Trophoblast cell (in vitro differentiated cells and primary cell): ENCODE measurements at regions not wholly inside any gene's neighbourhood (a gene's known extent, or its start where the extent isn't known, plus 50 kb on each side); places are given as distances from the start of the nearest gene placed in this dataset.

ENCODE experiments used
- DNase-seq, 2 donors: peaks; one replicate each; pipeline ENCODE4 v3.0.0-alpha.2; 2016
- H2AFZ ChIP-seq: 2 replicates; pipeline ENCODE4 v1.6.1; 2013; ENCODE audit warnings: low read length, moderate library complexity, mild to moderate bottlenecking; ENCODE audit not compliant: insufficient read depth, poor library complexity
- H2AK5ac ChIP-seq: 2 replicates; pipeline ENCODE4 v1.6.1; 2013; ENCODE audit warnings: mild to moderate bottlenecking, low read length
- H2BK120ac ChIP-seq: 2 replicates; pipeline ENCODE4 v1.6.1; 2013; ENCODE audit warnings: low read length, mild to moderate bottlenecking, moderate library complexity; ENCODE audit not compliant: insufficient read depth, poor library complexity
- H2BK12ac ChIP-seq: 2 replicates; pipeline ENCODE4 v1.6.1; 2013; ENCODE audit warnings: mild to moderate bottlenecking, low read length, moderate library complexity
- H2BK5ac ChIP-seq: 2 replicates; pipeline ENCODE4 v1.6.1; 2013; ENCODE audit warnings: low read length, low read depth, moderate library complexity, mild to moderate bottlenecking; ENCODE audit not compliant: poor library complexity
- H3K14ac ChIP-seq: 2 replicates; pipeline ENCODE4 v1.6.1; 2013; ENCODE audit warnings: mild to moderate bottlenecking, low read length
- H3K18ac ChIP-seq: 2 replicates; pipeline ENCODE4 v1.6.1; 2013; ENCODE audit warnings: mild to moderate bottlenecking, low read length
- H3K23ac ChIP-seq: 2 replicates; pipeline ENCODE4 v1.6.1; 2013; ENCODE audit warnings: low read length
- H3K27ac ChIP-seq: 2 replicates; pipeline ENCODE4 v1.5.1; 2013; ENCODE audit warnings: low read depth, mild to moderate bottlenecking, inconsistent platforms, low read length, moderate library complexity
- H3K27me3 ChIP-seq: 2 replicates; pipeline ENCODE4 v1.6.1; 2013; ENCODE audit warnings: inconsistent platforms, mild to moderate bottlenecking, low read length, moderate library complexity; ENCODE audit not compliant: insufficient read depth
- H3K36me3 ChIP-seq, 2 experiments: 1 replicate in 1 of 2; 2 replicates in 1 of 2; pipeline ENCODE4 v1.6.1; 2013; ENCODE audit warnings: low read length in 2 of 2, mild to moderate bottlenecking in 2 of 2, moderate library complexity in 1 of 2; ENCODE audit not compliant: insufficient read depth in 2 of 2, control insufficient read depth in 1 of 2
- H3K4ac ChIP-seq: 2 replicates; pipeline ENCODE4 v1.6.1; 2013; ENCODE audit warnings: low read depth, mild to moderate bottlenecking, low read length, moderate library complexity
- H3K4me1 ChIP-seq, 2 experiments: 1 replicate in 1 of 2; 2 replicates in 1 of 2; pipeline ENCODE4 v1.6.1; 2013; ENCODE audit warnings: low read length in 2 of 2, mild to moderate bottlenecking in 2 of 2, moderate library complexity in 1 of 2; ENCODE audit not compliant: insufficient read depth in 2 of 2, control insufficient read depth in 1 of 2
- H3K4me2 ChIP-seq: 2 replicates; pipeline ENCODE4 v1.6.1; 2013; ENCODE audit warnings: inconsistent platforms, mild to moderate bottlenecking, low read length, moderate library complexity
- H3K4me3 ChIP-seq: 2 replicates; pipeline ENCODE4 v1.5.1; 2013; ENCODE audit warnings: mild to moderate bottlenecking, low read depth, low read length, inconsistent platforms
- H3K79me1 ChIP-seq: one replicate; pipeline ENCODE4 v1.6.1; 2013; ENCODE audit warnings: low read length
- H3K79me2 ChIP-seq: 2 replicates; pipeline ENCODE4 v1.6.1; 2013; ENCODE audit warnings: low read length, mild to moderate bottlenecking; ENCODE audit not compliant: control insufficient read depth, insufficient read depth, poor library complexity
- H3K9ac ChIP-seq: 2 replicates; pipeline ENCODE4 v1.6.1; 2013; ENCODE audit warnings: mild to moderate bottlenecking, low read length
- H3K9me3 ChIP-seq: 2 replicates; pipeline ENCODE4 v1.6.1; 2013; ENCODE audit warnings: low read depth, mild to moderate bottlenecking, control low read depth, inconsistent platforms, low read length; ENCODE audit not compliant: insufficient read depth
- H4K12ac ChIP-seq: 2 replicates; pipeline ENCODE4 v1.6.1; 2013; ENCODE audit warnings: low read depth, mild to moderate bottlenecking, low read length, moderate library complexity
- H4K8ac ChIP-seq: 2 replicates; pipeline ENCODE4 v1.6.1; 2013; ENCODE audit warnings: low read depth, mild to moderate bottlenecking, low read length, moderate library complexity
- H4K91ac ChIP-seq: one replicate; pipeline ENCODE4 v1.6.1; 2013; ENCODE audit warnings: low read depth, mild to moderate bottlenecking, low read length, moderate library complexity
- WGBS: extraction: QIAGEN DNeasy Blood & Tissue Kit; methylation state at CpG from one replicate; pipeline ENCODE4 v1.1.7; 2013; ENCODE audit warnings: missing lambda C conversion rate; ENCODE audit not compliant: insufficient read length, insufficient coverage; ENCODE audit errors: extremely low coverage; 5-methylcytosine and 5-hydroxymethylcytosine counted together

- Histone ChIP-seq H3K27me3 (no peaks in the 10 kb centered on the region), H3K79me2 (no peaks in the 10 kb centered on the region), H4K12ac (no peak overlapping the region), H2BK5ac (no peak overlapping the region), H3K79me1 (no peaks in the 10 kb centered on the region), H3K14ac (no peak overlapping the region), H3K4me3 (no peak overlapping the region), H2BK12ac (no peak overlapping the region), H3K27ac (no peak overlapping the region), H2AK5ac (no peak overlapping the region), H4K91ac (no peak overlapping the region), H4K8ac (no peak overlapping the region), H3K4me1 (no peaks in the 10 kb centered on the region), H3K23ac (no peak overlapping the region), H3K9me3 (no peaks in the 10 kb centered on the region), H3K4me2 (no peak overlapping the region), H3K4ac (no peak overlapping the region), H3K9ac (no peak overlapping the region), H2AFZ (no peak overlapping the region), H3K18ac (no peak overlapping the region), H2BK120ac (no peak overlapping the region), H3K36me3 (no peaks in the 10 kb centered on the region)
- DNase-seq, result no peak
- no CpG with 5 or more reads among the region's 4 CpGs for WGBS
Measured at GRCh38 chr5:155697236-155697635, 629.7 kb upstream of the SGCD start.

- Histone ChIP-seq H3K18ac (no peak overlapping the region), H3K14ac (no peak overlapping the region), H3K23ac (no peak overlapping the region), H3K9ac (no peak overlapping the region), H3K4me2 (no peak overlapping the region), H3K9me3 (no peaks in the 10 kb centered on the region), H2AK5ac (no peak overlapping the region), H4K12ac (no peak overlapping the region), H3K27me3 (no peaks in the 10 kb centered on the region), H2BK5ac (no peak overlapping the region), H2BK12ac (no peak overlapping the region), H3K4me1 (no peaks in the 10 kb centered on the region), H3K4me3 (no peak overlapping the region), H3K27ac (no peak overlapping the region), H3K79me2 (no peaks in the 10 kb centered on the region), H3K4ac (no peak overlapping the region), H2AFZ (no peak overlapping the region), H4K91ac (no peak overlapping the region), H3K79me1 (no peaks in the 10 kb centered on the region), H4K8ac (no peak overlapping the region), H3K36me3 (no peaks in the 10 kb centered on the region), H2BK120ac (no peak overlapping the region)
- no CpG with 5 or more reads among the region's 1 CpG for WGBS
- no peak for DNase-seq
Measured at GRCh38 chr5:155699385-155699784, 627.6 kb upstream of the SGCD start.

GRCh38 chr5:155700333-155700732, 626.6 kb upstream of the SGCD start:
- Histone ChIP-seq H3K9me3 (no peaks in the 10 kb centered on the region), H3K9ac (no peak overlapping the region), H2BK120ac (no peak overlapping the region), H3K36me3 (no peaks in the 10 kb centered on the region), H3K14ac (no peak overlapping the region), H4K12ac (no peak overlapping the region), H3K79me2 (no peaks in the 10 kb centered on the region), H2BK5ac (no peak overlapping the region), H3K4me2 (no peak overlapping the region), H3K79me1 (no peaks in the 10 kb centered on the region), H2BK12ac (no peak overlapping the region), H3K4me1 (no peaks in the 10 kb centered on the region), H3K27ac (no peak overlapping the region), H3K27me3 (no peaks in the 10 kb centered on the region), H3K18ac (no peak overlapping the region), H3K4ac (no peak overlapping the region), H4K91ac (no peak overlapping the region), H3K23ac (no peak overlapping the region), H2AK5ac (no peak overlapping the region), H3K4me3 (no peak overlapping the region), H2AFZ (no peak overlapping the region), H4K8ac (no peak overlapping the region)
- WGBS, result no CpG with 5 or more reads among the region's 3 CpGs
- peak in 1 of 2 donors; percentile 1 for DNase-seq

GRCh38 chr5:155711882-155712281, 615.1 kb upstream of the SGCD start:
- DNase-seq, result no peak
- Histone ChIP-seq H3K9me3 (no peaks in the 10 kb centered on the region), H2BK120ac (no peak overlapping the region), H3K27ac (no peak overlapping the region), H3K18ac (no peak overlapping the region), H3K4me3 (no peak overlapping the region), H2AFZ (no peak overlapping the region), H3K27me3 (no peaks in the 10 kb centered on the region), H2AK5ac (no peak overlapping the region), H2BK5ac (no peak overlapping the region), H3K79me1 (no peaks in the 10 kb centered on the region), H2BK12ac (no peak overlapping the region), H3K4ac (no peak overlapping the region), H3K4me2 (no peak overlapping the region), H3K36me3 (no peaks in the 10 kb centered on the region), H3K14ac (no peak overlapping the region), H3K23ac (no peak overlapping the region), H4K91ac (no peak overlapping the region), H3K4me1 (no peaks in the 10 kb centered on the region), H4K12ac (no peak overlapping the region), H3K79me2 (no peaks in the 10 kb centered on the region), H4K8ac (no peak overlapping the region), H3K9ac (no peak overlapping the region)
- WGBS, result no CpG with 5 or more reads among the region's 1 CpG
